GM12878 (cell line): ENCODE measurements at regions not wholly inside any gene's neighbourhood (a gene's known extent, or its start where the extent isn't known, plus 50 kb on each side); places are given as distances from the start of the nearest gene placed in this dataset.

ENCODE experiments used
- ATAC-seq: fragments of 200-7000 bp; cut with Tn5 transposase; 3 replicates; pipeline ENCODE4 v1.9.1; 2020; ENCODE audit warnings: mild to moderate bottlenecking, moderate library complexity
- BruUV-seq: library from RNA; stranded (reverse); fragments of 400-500 nt; replicated peaks from 2 replicates; lab custom pipeline; 2021; lab: Mats Ljungman, UMichigan
- CTCF ChIA-PET: fragments of 300-600 bp; sonication (Branson Sonifier 250); formaldehyde crosslinking; extraction: SDS; loops from one replicate; lab custom pipeline; 2021; ENCODE audit warnings: inconsistent platforms; lab: Yijun Ruan, JAX
- POLR2A ChIA-PET: fragments of 350-600 bp; formaldehyde crosslinking; extraction: SDS; loops from one replicate; lab custom pipeline; 2021; ENCODE audit warnings: inconsistent platforms; lab: Charles Lee
- RAD21 ChIA-PET: fragments of 300-600 bp; sonication (Branson Sonifier 250); formaldehyde crosslinking; loops from one replicate; lab custom pipeline; 2023; ENCODE audit warnings: antibody characterized with exemption; ENCODE audit not compliant: unreplicated experiment; lab: Charles Lee
- SMC1A ChIA-PET: fragments of 300-600 bp; sonication (Branson Sonifier 250); formaldehyde crosslinking; loops from one replicate; lab custom pipeline; 2023; ENCODE audit not compliant: unreplicated experiment, uncharacterized antibody; lab: Charles Lee
- DNase-seq: peaks from one replicate; pipeline ENCODE4 v3.0.0-alpha.2; 2011; ENCODE audit warnings: low read depth, low spot score
- FAIRE-seq: peaks from 3 replicates; lab custom pipeline; 2011; peaks lifted over from hg19 to GRCh38; lab: Jason Lieb, UNC
- H2AFZ ChIP-seq: 2 replicates; pipeline ENCODE4 v1.6.0; 2011; ENCODE audit warnings: low read depth, low read length, control low read depth; ENCODE audit not compliant: control insufficient read depth
- H3K27ac ChIP-seq: 2 replicates; pipeline ENCODE4 v1.5.1; 2011; ENCODE audit warnings: control low read depth; ENCODE audit not compliant: control insufficient read depth, insufficient read depth
- H3K27me3 ChIP-seq, 2 experiments: replicated peaks in 1 of 2; 2 replicates each; pipeline versions ENCODE4 v1.6.0 to v1.6.1; 2011; ENCODE audit warnings: low read length in 1 of 2; ENCODE audit not compliant: control insufficient read depth in 2 of 2, insufficient read depth in 2 of 2
- H3K36me3 ChIP-seq, 2 experiments: 2 replicates each; pipeline ENCODE4 v1.5.1; 2011; ENCODE audit warnings: low read length in 1 of 2; ENCODE audit not compliant: control insufficient read depth in 2 of 2, insufficient read depth in 2 of 2
- H3K4me1 ChIP-seq: 2 replicates; pipeline ENCODE4 v1.6.1; 2011; ENCODE audit warnings: mild to moderate bottlenecking, low read length, moderate library complexity, mixed read lengths; ENCODE audit not compliant: control insufficient read depth, insufficient read depth
- H3K4me2 ChIP-seq: 2 replicates; pipeline ENCODE4 v1.6.0; 2011; ENCODE audit warnings: control low read depth; ENCODE audit not compliant: control insufficient read depth, insufficient read depth
- H3K4me3 ChIP-seq: fragments of 200-600 bp; sonication (generic); 2 replicates; pipeline ENCODE4 v1.5.1; 2016
- H3K79me2 ChIP-seq: 2 replicates; pipeline ENCODE4 v1.6.0; 2011; ENCODE audit warnings: low read length; ENCODE audit not compliant: control insufficient read depth, insufficient read depth
- H3K9ac ChIP-seq: 2 replicates; pipeline ENCODE4 v1.8.0; 2011; ENCODE audit warnings: low read length, control low read depth, mixed read lengths; ENCODE audit not compliant: control insufficient read depth, insufficient read depth
- H3K9me3 ChIP-seq: replicated peaks from 3 replicates; pipeline ENCODE4 v1.5.1; 2011; ENCODE audit warnings: mild to moderate bottlenecking, low read length; ENCODE audit not compliant: control insufficient read depth, insufficient read depth
- H4K20me1 ChIP-seq: 2 replicates; pipeline ENCODE4 v1.6.0; 2011; ENCODE audit not compliant: control insufficient read depth, insufficient read depth
- CBX5 ChIP-seq: sonication (generic); IDR thresholded peaks from 2 replicates; pipeline ENCODE4 v1.6.1; 2016; ENCODE audit warnings: low read depth, moderate library complexity, mild to moderate bottlenecking, inconsistent platforms
- CHD2 ChIP-seq: IDR thresholded peaks from 2 replicates; pipeline ENCODE4 v1.6.1; 2011; ENCODE audit warnings: low read depth, low read length, improper control_type of control experiment, borderline replicate concordance
- EZH2 ChIP-seq: IDR thresholded peaks from 2 replicates; pipeline ENCODE4 v1.6.1; 2012; ENCODE audit warnings: low read depth, mild to moderate bottlenecking, control low read depth, inconsistent platforms, low read length, borderline replicate concordance; ENCODE audit not compliant: control insufficient read depth
- FOS ChIP-seq: IDR thresholded peaks from 3 replicates; pipeline ENCODE4 v1.6.1; 2011; ENCODE audit warnings: borderline replicate concordance; ENCODE audit not compliant: insufficient read length; ENCODE audit errors: extremely low read depth
- FOXM1 ChIP-seq: IDR thresholded peaks from 2 replicates; pipeline ENCODE4 v1.6.1; 2012; ENCODE audit warnings: low read depth, mild to moderate bottlenecking, inconsistent platforms, low read length, moderate library complexity
- HCFC1 ChIP-seq: fragments of 150-350 bp; IDR thresholded peaks from 2 replicates; pipeline ENCODE4 v1.6.1; 2014; ENCODE audit warnings: low read length
- KDM1A ChIP-seq: fragments of 200-600 bp; sonication (generic); IDR thresholded peaks from 2 replicates; pipeline ENCODE4 v1.6.1; 2016; ENCODE audit warnings: borderline replicate concordance
- NR2C2 ChIP-seq: IDR thresholded peaks from 2 replicates; pipeline ENCODE4 v1.6.1; 2011; ENCODE audit warnings: borderline replicate concordance, low read depth; ENCODE audit not compliant: control insufficient read depth, insufficient read length
- PBX3 ChIP-seq: IDR thresholded peaks from 2 replicates; pipeline ENCODE4 v1.6.1; 2011; ENCODE audit warnings: mild to moderate bottlenecking, low read depth, low read length, moderate library complexity; ENCODE audit not compliant: insufficient replicate concordance
- PML ChIP-seq: IDR thresholded peaks from 2 replicates; pipeline ENCODE4 v1.6.1; 2012; ENCODE audit warnings: low read length, inconsistent platforms
- POLR2A ChIP-seq: IDR thresholded peaks from 2 replicates; pipeline ENCODE4 v1.6.1; 2011; ENCODE audit warnings: low read depth, mild to moderate bottlenecking, low read length
- RBBP5 ChIP-seq: fragments of 200-600 bp; sonication (generic); conservative IDR thresholded peaks from 2 replicates; pipeline ENCODE4 v1.6.1; 2016
- RUNX3 ChIP-seq: IDR thresholded peaks from 2 replicates; pipeline ENCODE4 v1.6.1; 2012; ENCODE audit warnings: low read length, inconsistent platforms
- SMARCA5 ChIP-seq: fragments of 450-650 bp; IDR thresholded peaks from 2 replicates; pipeline ENCODE4 v1.6.1; 2017; ENCODE audit warnings: mild to moderate bottlenecking
- STAT1 ChIP-seq: fragments of 450-650 bp; conservative IDR thresholded peaks from 2 replicates; pipeline ENCODE4 v1.6.1; 2014; ENCODE audit warnings: antibody characterized with exemption, mild to moderate bottlenecking
- STAT3 ChIP-seq: IDR thresholded peaks from 2 replicates; pipeline ENCODE4 v1.6.1; 2011; ENCODE audit warnings: low read depth, low read length, improper control_type of control experiment
- SUZ12 ChIP-seq: fragments of 200-600 bp; sonication (generic); IDR thresholded peaks from one replicate; pipeline ENCODE4 v1.6.1; 2018; ENCODE audit warnings: antibody characterized with exemption, mild to moderate bottlenecking; ENCODE audit not compliant: unreplicated experiment
- ZBED1 ChIP-seq: IDR thresholded peaks from 2 replicates; pipeline ENCODE4 v1.6.1; 2016; ENCODE audit warnings: borderline replicate concordance
- ZNF687 ChIP-seq: fragments of 450-650 bp; IDR thresholded peaks from 2 replicates; pipeline ENCODE4 v1.6.1; 2017; ENCODE audit warnings: mild to moderate bottlenecking, moderate library complexity
- in situ Hi-C: fragments of 300-500 bp; cut with MboI; formaldehyde crosslinking; loops from 9 replicates; pipeline ENCODE4 v1.14.3; 2018; ENCODE audit warnings: mixed read lengths
- intact Hi-C: fragments of 100-400 bp; cut with micrococcal nuclease; formaldehyde crosslinking; loops from one replicate; pipeline ENCODE4 v1.14.2; 2022; ENCODE audit not compliant: unreplicated experiment

DNA sequence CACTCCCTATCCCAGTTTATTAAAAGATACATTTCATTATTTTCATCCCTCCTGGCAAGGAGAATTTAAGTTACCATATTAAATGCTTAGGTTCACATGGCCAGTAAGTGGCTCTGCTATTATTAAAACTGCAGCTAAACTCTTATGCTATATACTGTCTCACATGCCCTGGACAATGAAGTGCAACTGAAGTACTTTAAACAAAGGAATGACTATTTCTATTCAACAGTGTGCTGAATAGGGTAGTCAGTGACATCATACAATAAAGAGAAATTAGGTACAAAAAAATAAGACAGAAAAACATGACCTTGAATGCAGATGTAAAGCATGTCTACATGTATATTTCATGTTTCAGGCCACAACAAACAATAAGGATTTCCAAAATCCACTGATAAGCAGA lies 282.6 kb upstream of the SMC2 start:
- Histone ChIP-seq H3K9ac (no peak overlapping the region), H3K4me1 (no peaks in the 10 kb centered on the region), H3K36me3 (no peaks in the 10 kb centered on the region), H3K27ac (no peak overlapping the region), H3K27me3 (no peaks in the 10 kb centered on the region), H3K4me2 (no peak overlapping the region), H3K9me3 (no peaks in the 10 kb centered on the region), H2AFZ (no peak overlapping the region), H3K79me2 (no peaks in the 10 kb centered on the region), H3K4me3 (no peak overlapping the region), H4K20me1 (no peaks in the 10 kb centered on the region)
- no peak for FAIRE-seq
- intact Hi-C loops: no loop called here
- SMC1A ChIA-PET: no interaction called here
- DNase-seq: no peak
- CTCF ChIA-PET: no interaction called here
- RAD21 ChIA-PET: no interaction called here
- TF ChIP-seq RBBP5 (no peak), EZH2 (no peak), PBX3 (no peak), STAT1 (no peak), HCFC1 (no peak), STAT3 (no peak), NR2C2 (no peak), SMARCA5 (no peak), PML (no peak), ZNF687 (no peak), CHD2 (no peak), CBX5 (no peak), RUNX3 (no peak), ZBED1 (no peak), FOS (no peak), FOXM1 (no peak), SUZ12 (no peak), POLR2A (no peak), KDM1A (no peak)
- POLR2A ChIA-PET: no interaction called here
- ATAC-seq: no peak
- no TSS peak for BruUV-seq
- in situ Hi-C loops: no loop called here
